HG03521 (cell line): ENCODE measurements at regions not wholly inside any gene's neighbourhood (a gene's known extent, or its start where the extent isn't known, plus 50 kb on each side); places are given as distances from the start of the nearest gene placed in this dataset.
"Not testable (repeated sequence)": the region's sequence is repeated elsewhere in the genome, so short reads cannot be mapped to it uniquely, and the experiment has no call there.

Source experiments
- ATAC-seq: cut with Tn5 transposase; IDR thresholded peaks from one replicate; pipeline ENCODE4 v1.9.1; 2021; ENCODE audit warnings: mild to moderate bottlenecking, moderate library complexity; ENCODE audit not compliant: unreplicated experiment

GRCh38 chr9:18261181-18261580, 212.8 kb upstream of the ADAMTSL1 start:
- ATAC-seq, result no peak

GRCh38 chr9:18263377-18263776, 210.6 kb upstream of the ADAMTSL1 start:
- ATAC-seq, result no peak

- ATAC-seq, result no peak
Observed at GRCh38 chr9:18268381-18268780, 205.6 kb upstream of the ADAMTSL1 start.

- ATAC-seq, result no peak
Observed at GRCh38 chr9:18269561-18269960, 204.4 kb upstream of the ADAMTSL1 start.

GRCh38 chr9:18274693-18275092, 199.3 kb upstream of the ADAMTSL1 start:
- ATAC-seq, result no peak

GRCh38 chr9:18275313-18275990, 198.5 kb upstream of the ADAMTSL1 start:
- no peak for ATAC-seq

GRCh38 chr9:18281291-18281690, 192.7 kb upstream of the ADAMTSL1 start:
- ATAC-seq, result no peak

- ATAC-seq, result no peak
Observed at GRCh38 chr9:18294229-18294628, 179.7 kb upstream of the ADAMTSL1 start.

- ATAC-seq, result no peak
Observed at GRCh38 chr9:18296702-18297055, 177.3 kb upstream of the ADAMTSL1 start.

GRCh38 chr9:18297056-18297841, 176.7 kb upstream of the ADAMTSL1 start:
- ATAC-seq, result no peak

- ATAC-seq, result no peak
Observed at GRCh38 chr9:18299449-18299848, 174.5 kb upstream of the ADAMTSL1 start.

GRCh38 chr9:18305167-18305806, 168.7 kb upstream of the ADAMTSL1 start:
- not testable (repeated sequence) for ATAC-seq

GRCh38 chr9:18314316-18314715, 159.6 kb upstream of the ADAMTSL1 start:
- no peak for ATAC-seq

GRCh38 chr9:18317896-18318295, 156.1 kb upstream of the ADAMTSL1 start:
- ATAC-seq, result no peak

GRCh38 chr9:18319918-18320445, 154.0 kb upstream of the ADAMTSL1 start:
- ATAC-seq, result no peak

GRCh38 chr9:18324928-18325745, 148.8 kb upstream of the ADAMTSL1 start:
- no peak for ATAC-seq

GRCh38 chr9:18325746-18326011, 148.3 kb upstream of the ADAMTSL1 start:
- ATAC-seq, result not testable (repeated sequence)

GRCh38 chr9:18327121-18327520, 146.8 kb upstream of the ADAMTSL1 start:
- ATAC-seq, result no peak

- no peak for ATAC-seq
Observed at GRCh38 chr9:18330401-18331309, 143.3 kb upstream of the ADAMTSL1 start.

GRCh38 chr9:18331310-18331684, 142.7 kb upstream of the ADAMTSL1 start:
- no peak for ATAC-seq
